HG02588 (cell line): ENCODE measurements at regions not wholly inside any gene's neighbourhood (a gene's known extent, or its start where the extent isn't known, plus 50 kb on each side); places are given as distances from the start of the nearest gene placed in this dataset.
"Not testable (repeated sequence)": the region's sequence is repeated elsewhere in the genome, so short reads cannot be mapped to it uniquely, and the experiment has no call there.

ENCODE experiments used
- ATAC-seq: cut with Tn5 transposase; IDR thresholded peaks from one replicate; pipeline ENCODE4 v1.9.1; 2021; ENCODE audit warnings: mild to moderate bottlenecking, moderate library complexity; ENCODE audit not compliant: unreplicated experiment

DNA sequence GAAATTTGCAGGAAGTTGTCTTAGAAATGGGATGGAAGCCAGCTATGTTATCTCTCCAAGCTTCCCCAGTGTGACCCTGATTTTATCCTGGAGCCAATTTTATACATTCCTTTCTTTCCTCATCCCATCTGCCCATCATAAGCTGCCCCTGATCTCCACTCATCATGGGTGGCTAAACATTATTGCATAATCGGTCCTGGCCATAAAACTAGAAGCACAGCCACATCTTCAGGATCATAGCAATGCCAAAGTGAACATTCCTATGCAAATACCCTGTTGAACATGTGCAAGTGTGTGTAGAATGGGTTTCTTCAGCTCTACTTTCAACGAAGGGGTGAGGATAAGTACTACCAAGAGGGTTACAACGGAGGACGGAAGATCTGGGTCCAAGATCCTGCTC, 50.6 kb upstream of the COG2 start:
- ATAC-seq = no peak

DNA sequence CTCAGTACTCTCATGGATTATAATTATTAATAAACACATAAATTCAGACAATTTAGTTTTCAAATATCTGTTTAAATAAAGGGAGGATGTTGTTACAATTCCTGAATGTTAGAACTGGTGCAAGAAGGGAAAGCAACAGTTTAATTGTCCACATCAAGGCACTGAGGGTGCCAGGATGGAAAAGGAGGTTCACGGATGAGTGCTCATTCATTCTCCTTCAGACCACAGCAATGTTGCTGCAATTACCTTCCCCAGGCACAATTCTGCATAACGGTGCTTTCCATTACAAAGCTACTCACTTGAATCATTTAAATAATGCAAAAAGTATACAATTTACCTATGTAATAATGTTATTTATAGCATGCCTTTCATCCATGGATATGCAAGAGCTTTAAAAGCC, 52.3 kb upstream of the COG2 start:
- ATAC-seq = no peak

DNA sequence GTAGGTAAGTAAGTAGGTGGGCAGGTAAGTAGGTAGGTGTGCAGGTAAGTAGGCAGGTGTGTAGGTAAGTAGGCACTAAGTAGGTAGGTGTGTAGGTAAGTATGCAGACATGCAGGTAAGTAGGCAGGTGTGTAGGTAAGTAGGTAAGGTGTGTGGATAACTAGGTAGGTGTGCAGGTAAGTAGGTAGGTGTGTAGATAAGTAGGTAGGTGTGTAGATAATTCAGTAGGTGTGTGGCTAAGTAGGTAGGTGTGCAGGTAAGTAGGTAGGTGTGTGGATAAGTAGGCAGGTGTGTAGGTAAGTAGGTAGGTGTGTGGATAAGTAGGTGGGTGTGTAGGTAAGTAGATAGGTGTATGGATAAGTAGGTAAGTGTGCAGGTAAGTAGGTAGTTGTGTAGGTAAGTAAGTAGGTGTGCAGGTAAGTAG, 53.9 kb upstream of the COG2 start:
- ATAC-seq = no peak

DNA sequence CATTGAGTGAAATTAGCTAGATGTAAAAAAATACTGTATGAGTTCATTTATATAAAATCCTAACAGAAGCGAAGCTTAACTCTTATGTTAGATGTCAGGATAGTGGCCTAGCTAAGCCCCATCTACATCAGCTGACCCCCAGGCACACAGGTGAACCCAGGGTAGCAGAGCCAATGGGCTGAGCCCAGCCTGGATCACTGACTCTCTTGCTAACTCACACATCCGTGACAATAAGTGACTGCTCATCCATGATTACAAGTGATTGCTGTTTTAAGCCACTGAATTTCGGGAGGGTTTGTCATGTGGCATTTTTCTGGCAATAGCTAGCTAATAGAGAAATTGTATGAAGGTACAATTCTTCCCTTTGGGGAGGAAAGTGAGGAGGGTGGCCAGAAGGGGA, 55.2 kb upstream of the COG2 start:
- no peak for ATAC-seq

- ATAC-seq = no peak
Observed at GRCh38 chr1:230584660-230585059, 57.6 kb upstream of the COG2 start.

DNA sequence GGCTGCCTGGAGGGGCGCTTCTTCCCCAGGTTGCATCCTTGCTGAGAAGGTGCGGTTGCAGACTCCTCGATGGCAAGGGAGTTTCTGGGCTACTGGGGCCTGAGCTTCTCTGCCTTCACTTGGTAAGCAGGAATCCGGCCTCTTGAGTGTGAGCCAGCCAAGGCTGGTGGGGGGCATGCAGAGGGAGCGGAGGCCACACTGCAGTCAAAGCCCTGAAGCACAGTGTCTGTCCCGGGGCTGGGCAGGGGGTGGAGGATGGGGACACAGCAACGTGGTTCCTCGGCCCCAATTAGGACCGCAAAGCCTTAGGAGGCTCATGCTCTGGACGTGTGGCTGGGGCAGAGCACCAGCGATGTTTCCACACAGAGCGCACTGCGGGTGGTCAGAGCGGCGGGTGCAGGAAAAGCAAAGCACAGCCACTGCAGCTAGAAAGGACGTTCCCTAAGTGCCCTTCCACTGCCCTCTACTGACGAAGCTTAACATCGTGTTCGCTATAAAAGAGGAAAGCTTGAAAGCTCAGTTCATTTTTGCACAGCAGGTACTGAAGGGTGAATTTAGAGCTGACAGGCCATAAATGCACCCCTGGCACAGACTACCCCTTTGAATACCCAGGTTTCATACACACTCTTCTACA, 60.7 kb upstream of the COG2 start:
- ATAC-seq = no peak

DNA sequence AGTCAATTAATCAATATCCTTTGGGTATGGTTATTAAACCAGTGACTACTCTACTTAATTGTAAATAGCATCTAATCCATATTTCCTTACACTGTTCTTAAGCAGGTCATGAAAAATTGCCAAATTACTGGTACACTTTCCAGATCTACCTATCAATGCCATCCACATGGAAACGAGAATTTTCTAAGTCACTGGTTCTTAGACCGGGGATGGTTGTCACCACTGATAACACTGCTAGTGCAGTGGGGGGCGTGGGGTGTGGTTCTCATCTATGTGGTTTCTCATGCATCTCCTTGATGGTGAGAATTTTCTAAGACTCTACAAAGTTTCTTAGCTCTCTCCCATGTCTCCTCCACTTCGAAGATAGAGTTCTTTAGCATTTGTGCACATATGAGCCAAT, 63.7 kb upstream of the COG2 start:
- no peak for ATAC-seq

DNA sequence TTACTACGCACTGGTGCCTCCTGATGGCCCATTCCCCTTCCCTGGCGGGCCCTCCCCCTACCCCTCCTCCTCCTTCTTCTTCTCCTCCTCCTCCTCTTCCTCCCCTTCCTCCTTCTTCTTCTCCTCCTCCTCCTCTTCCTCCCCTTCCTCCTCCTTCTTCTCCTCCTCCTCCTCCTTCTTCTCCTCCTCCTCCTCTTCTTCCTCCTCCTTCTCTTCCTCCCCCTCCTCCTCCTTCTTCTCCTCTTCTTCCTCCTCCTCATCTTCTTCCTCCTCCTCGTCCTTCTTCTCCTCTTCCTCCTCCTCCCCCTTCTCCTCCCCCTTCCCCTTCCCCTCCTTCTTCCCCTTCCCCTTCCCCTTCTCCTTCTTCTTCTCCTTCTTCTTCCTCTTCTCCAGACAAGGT, 64.7 kb upstream of the COG2 start:
- ATAC-seq = no peak

- ATAC-seq = no peak
Observed at GRCh38 chr1:230575886-230576500, 66.3 kb upstream of the COG2 start.

DNA sequence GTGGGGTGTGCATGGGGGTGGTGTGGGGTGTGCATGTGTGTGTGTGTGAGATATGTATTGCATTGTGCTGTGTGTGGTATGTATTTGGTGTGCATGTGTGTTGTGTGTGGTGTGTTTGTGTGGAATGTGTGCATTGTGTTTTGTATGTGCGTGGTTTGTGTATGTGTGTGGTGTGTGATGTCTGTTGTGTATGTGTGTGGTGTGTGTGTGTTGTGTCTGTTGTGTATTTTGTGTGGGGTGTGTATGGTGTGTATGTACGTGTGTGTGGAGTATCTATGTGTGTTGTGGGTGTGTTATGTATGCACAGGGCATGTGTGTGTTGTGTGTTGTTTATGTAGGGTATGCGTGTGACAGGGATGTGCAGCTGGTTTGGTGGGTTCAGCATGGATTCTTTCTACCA, 67.8 kb upstream of the COG2 start:
- no peak for ATAC-seq

GRCh38 chr1:230573658-230574057, 68.6 kb upstream of the COG2 start:
- no peak for ATAC-seq

GRCh38 chr1:230572121-230573105, 69.9 kb upstream of the COG2 start:
- no peak for ATAC-seq

DNA sequence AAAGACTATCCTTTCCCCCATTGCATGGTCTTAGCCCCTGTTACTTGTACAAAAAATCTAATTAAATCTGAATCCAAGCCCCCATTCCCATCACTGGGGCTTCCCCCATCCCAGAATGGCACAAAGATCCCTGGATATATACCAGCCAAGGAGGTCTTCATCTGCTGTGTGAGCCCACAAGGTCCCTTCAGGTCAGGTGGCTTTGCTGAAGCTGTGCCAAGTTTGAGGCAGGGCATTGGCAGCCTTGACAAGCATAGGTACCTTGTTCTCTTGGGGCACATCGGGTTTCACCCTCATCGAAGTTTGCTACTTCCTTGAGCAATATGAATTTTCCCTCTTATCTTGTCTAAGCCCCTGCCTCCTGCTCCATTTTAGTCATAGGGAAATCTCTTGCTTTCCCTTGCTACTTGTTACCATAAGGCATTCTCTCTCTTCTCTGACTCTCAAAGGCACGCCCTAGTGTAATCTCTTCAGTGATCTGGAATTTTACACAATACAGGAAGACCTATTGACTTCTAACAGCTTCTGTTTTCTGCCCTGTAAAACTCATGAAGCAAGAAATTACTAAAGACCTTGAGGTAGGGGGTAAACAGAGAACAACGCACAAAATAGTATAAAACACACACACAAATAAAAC, 71.4 kb upstream of the COG2 start:
- no peak for ATAC-seq

- no peak for ATAC-seq
Observed at GRCh38 chr1:230569201-230569600, 73.1 kb upstream of the COG2 start.

DNA sequence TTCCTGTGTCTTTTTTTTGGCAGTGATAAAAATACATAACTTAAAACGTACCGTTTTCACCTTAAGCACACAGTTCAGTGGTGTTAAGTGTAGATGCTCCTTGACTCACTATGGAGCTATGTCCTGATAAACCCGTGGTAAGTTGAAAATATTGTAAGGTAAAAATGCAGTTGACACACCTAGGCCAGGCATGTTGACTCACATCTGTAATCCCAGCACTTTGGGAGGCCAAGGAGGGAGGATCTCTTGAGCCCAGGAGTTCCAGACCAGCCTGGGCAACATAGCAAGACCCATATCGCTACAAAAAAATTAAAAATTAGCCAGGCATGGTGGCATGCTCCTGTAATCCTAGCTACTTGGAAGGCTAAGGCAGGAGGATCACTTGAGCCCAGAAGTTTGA, 73.6 kb upstream of the COG2 start:
- no peak for ATAC-seq

DNA sequence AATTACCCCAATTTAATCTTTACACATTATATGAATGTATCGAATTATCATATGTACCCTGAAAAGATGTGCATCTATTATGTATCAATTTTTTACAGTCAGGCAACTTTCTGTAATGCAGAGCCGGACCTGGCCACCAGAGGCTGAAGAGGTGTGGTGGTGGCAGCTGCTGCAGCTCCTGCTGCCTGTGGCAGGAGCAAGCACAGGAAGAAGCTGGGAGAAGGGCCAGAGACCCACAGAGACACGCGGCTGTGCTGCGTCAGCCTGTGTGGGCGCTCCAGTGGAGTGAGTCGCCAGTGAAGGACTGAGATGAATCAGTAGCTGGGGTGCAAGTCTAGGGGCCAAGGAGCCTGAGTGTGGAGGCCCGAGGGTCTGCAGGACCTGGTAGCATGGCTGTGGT, 74.3 kb upstream of the COG2 start:
- ATAC-seq = no peak

- ATAC-seq = no peak
Observed at GRCh38 chr1:230567221-230567575, 75.1 kb upstream of the COG2 start.

DNA sequence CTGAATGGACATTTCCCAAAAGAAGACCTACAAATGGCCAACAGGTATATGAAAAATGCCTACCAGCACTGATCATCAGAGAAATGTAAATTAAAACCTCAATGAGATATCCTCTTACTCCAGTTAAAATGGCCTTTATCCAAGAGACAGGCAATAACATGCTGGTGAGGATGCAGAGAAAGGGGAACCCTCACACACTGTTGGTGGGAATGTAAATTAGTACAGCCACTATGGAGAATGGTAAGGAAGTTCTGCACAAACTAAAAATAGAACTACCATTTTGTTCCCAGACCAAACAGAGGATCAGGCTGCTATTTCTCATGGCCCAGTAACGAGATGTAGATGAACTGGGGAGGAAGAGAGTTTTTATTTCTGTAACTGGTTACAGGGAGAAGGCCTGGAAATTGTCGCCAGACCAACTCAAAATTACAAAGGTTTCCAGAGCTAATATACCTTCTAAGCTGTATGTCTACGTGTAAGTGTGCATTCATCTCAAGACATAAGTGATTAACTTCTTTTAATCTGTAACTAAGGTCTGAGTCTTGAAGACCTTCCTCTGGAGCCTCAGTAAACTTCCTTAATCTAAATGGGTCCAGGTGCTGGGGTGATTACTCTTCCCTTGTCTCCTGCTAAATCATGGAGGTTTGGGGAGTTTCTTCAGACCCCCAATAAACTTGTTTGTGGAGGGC, 75.6 kb upstream of the COG2 start:
- not testable (repeated sequence) for ATAC-seq

- ATAC-seq = no peak
Observed at GRCh38 chr1:230565141-230565540, 77.1 kb upstream of the COG2 start.

DNA sequence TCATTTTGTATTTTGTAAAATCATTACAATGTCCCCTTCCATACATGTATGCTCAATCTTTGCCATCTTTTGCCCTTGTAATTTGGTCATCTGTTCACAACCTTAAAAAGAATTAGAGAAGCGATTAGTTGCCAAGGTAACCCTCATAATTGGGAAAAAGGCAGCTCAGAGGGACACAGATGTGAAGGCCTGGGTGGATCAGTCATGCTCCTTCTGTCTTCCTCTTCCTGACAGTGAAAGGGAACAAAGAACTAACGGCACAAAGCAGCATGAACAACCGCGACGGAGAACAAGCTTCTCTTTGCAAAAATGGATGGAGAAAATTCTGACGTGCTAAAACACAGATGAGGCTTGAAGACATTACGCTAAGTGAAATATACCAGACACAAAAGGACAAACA, 78.7 kb upstream of the COG2 start:
- no peak for ATAC-seq

- ATAC-seq = no peak
Observed at GRCh38 chr1:230561570-230561969, 80.7 kb upstream of the COG2 start.
